Skeletal muscle satellite cell (primary cell): ENCODE measurements at regions not wholly inside any gene's neighbourhood (a gene's known extent, or its start where the extent isn't known, plus 50 kb on each side); places are given as distances from the start of the nearest gene placed in this dataset.

Experiments used
- H3K27me3 ChIP-seq: 2 replicates; pipeline ENCODE4 v1.7.0; 2013; ENCODE audit warnings: low read length; ENCODE audit not compliant: control insufficient read depth, insufficient read depth
- H3K36me3 ChIP-seq: 2 replicates; pipeline ENCODE4 v1.7.0; 2013; ENCODE audit warnings: mild to moderate bottlenecking, control low read depth, low read length; ENCODE audit not compliant: insufficient read depth
- H3K4me1 ChIP-seq: 2 replicates; pipeline ENCODE4 v1.7.0; 2013; ENCODE audit warnings: low read length; ENCODE audit not compliant: control insufficient read depth, insufficient read depth
- H3K4me2 ChIP-seq: 2 replicates; pipeline ENCODE4 v1.7.0; 2013; ENCODE audit warnings: mild to moderate bottlenecking, low read length
- H3K4me3 ChIP-seq: 2 replicates; pipeline ENCODE4 v1.7.0; 2013; ENCODE audit warnings: low read length
- H3K9ac ChIP-seq: 2 replicates; pipeline ENCODE4 v1.7.0; 2013; ENCODE audit warnings: mild to moderate bottlenecking, low read depth, low read length, moderate library complexity
- H3K9me3 ChIP-seq: replicated peaks from 2 replicates; pipeline ENCODE4 v1.7.0; 2013; ENCODE audit warnings: mild to moderate bottlenecking, control low read depth, low read length

DNA sequence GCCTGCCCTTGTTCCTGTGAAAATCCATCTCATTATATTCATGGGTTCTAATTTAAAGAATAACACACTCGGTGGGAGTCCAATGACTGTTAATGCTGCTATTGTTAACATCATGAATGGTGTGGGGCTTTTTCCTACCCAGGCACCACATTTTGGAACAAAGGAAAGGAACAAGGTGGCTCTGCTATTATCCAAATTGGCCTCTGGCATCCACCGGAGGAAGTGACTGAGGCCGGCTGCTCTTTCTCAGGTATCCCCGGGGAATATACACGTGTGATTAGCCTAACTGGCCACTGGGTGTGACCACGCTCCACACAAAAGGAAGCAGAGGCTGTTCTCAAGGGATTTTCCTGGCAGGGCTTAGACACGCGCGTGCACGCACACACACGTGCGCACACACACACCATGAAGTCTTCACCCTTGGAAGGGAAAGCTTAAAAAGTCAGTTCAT, 601.2 kb upstream of the ARID1B start:
- Histone ChIP-seq H3K4me3 (no peak overlapping the region), H3K4me1 (no peaks in the 10 kb centered on the region), H3K9me3 (peaks cover 3% of the 10 kb centered on the region), H3K36me3 (no peaks in the 10 kb centered on the region), H3K27me3 (no peaks in the 10 kb centered on the region), H3K9ac (no peak overlapping the region), H3K4me2 (no peak overlapping the region)

DNA sequence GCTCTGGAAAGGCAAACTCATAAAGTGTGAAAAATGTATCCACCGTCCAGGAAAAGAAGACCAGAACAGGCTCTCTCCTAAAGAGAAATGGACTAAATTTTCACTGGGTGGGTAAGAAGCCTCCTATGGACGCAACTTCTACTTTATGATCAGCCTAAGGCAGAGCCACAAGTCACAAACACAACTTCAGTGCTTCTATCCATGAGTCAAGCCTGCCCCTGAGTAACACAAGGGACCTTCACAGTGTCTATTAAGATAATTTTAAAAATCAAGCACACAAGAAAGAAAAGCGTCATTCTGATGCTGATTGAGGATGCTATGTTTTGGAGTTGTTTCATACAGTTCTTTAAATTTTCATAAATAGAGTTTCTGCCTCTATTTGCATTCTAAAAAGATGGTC, 601.7 kb upstream of the ARID1B start:
- H3K4me3 ChIP-seq, result no peak overlapping the region

GRCh38 chr6:156174031-156174890, 602.9 kb upstream of the ARID1B start:
- no peak overlapping the region for H3K4me3 ChIP-seq
- H3K9me3 ChIP-seq, result peaks cover 3% of the 10 kb centered on the region
- no peaks in the 10 kb centered on the region for H3K27me3 ChIP-seq
- H3K4me2 ChIP-seq, result no peak overlapping the region
- H3K36me3 ChIP-seq, result no peaks in the 10 kb centered on the region
- H3K9ac ChIP-seq, result no peak overlapping the region
- no peaks in the 10 kb centered on the region for H3K4me1 ChIP-seq

More for the DNA sequence above, 601.7 kb upstream of the ARID1B start:
- Histone ChIP-seq H3K9ac (no peak overlapping the region), H3K4me1 (no peaks in the 10 kb centered on the region), H3K36me3 (no peaks in the 10 kb centered on the region), H3K9me3 (peaks cover 3% of the 10 kb centered on the region), H3K27me3 (no peaks in the 10 kb centered on the region), H3K4me2 (no peak overlapping the region)

- Histone ChIP-seq H3K36me3 (no peaks in the 10 kb centered on the region), H3K9ac (no peak overlapping the region), H3K27me3 (no peaks in the 10 kb centered on the region), H3K9me3 (peaks cover 3% of the 10 kb centered on the region), H3K4me1 (no peaks in the 10 kb centered on the region), H3K4me2 (no peak overlapping the region), H3K4me3 (no peak overlapping the region)
Observed at GRCh38 chr6:156169371-156169770, 607.8 kb upstream of the ARID1B start.

GRCh38 chr6:156167625-156168071, 609.5 kb upstream of the ARID1B start:
- Histone ChIP-seq H3K4me2 (no peak overlapping the region), H3K36me3 (no peaks in the 10 kb centered on the region), H3K27me3 (no peaks in the 10 kb centered on the region), H3K4me1 (no peaks in the 10 kb centered on the region), H3K9ac (no peak overlapping the region), H3K4me3 (no peak overlapping the region), H3K9me3 (no peaks in the 10 kb centered on the region)

- Histone ChIP-seq H3K4me2 (no peak overlapping the region), H3K9ac (no peak overlapping the region)
Observed at GRCh38 chr6:156167016-156167624, 610.1 kb upstream of the ARID1B start.

GRCh38 chr6:156166093-156166492, 611.1 kb upstream of the ARID1B start:
- H3K4me3 ChIP-seq, result no peak overlapping the region
- no peaks in the 10 kb centered on the region for H3K9me3 ChIP-seq
- H3K9ac ChIP-seq, result no peak overlapping the region
- H3K4me1 ChIP-seq, result no peaks in the 10 kb centered on the region
- H3K27me3 ChIP-seq, result no peaks in the 10 kb centered on the region
- H3K4me2 ChIP-seq, result no peak overlapping the region
- H3K36me3 ChIP-seq, result no peaks in the 10 kb centered on the region

More at GRCh38 chr6:156167016-156167624, 610.1 kb upstream of the ARID1B start:
- H3K4me1 ChIP-seq, result no peaks in the 10 kb centered on the region
- H3K9me3 ChIP-seq, result no peaks in the 10 kb centered on the region
- no peak overlapping the region for H3K4me3 ChIP-seq
- H3K27me3 ChIP-seq, result no peaks in the 10 kb centered on the region
- no peaks in the 10 kb centered on the region for H3K36me3 ChIP-seq

GRCh38 chr6:156164701-156165452, 612.3 kb upstream of the ARID1B start:
- Histone ChIP-seq H3K9ac (no peak overlapping the region), H3K4me3 (no peak overlapping the region), H3K27me3 (no peaks in the 10 kb centered on the region), H3K4me1 (no peaks in the 10 kb centered on the region), H3K36me3 (no peaks in the 10 kb centered on the region), H3K4me2 (no peak overlapping the region), H3K9me3 (no peaks in the 10 kb centered on the region)

DNA sequence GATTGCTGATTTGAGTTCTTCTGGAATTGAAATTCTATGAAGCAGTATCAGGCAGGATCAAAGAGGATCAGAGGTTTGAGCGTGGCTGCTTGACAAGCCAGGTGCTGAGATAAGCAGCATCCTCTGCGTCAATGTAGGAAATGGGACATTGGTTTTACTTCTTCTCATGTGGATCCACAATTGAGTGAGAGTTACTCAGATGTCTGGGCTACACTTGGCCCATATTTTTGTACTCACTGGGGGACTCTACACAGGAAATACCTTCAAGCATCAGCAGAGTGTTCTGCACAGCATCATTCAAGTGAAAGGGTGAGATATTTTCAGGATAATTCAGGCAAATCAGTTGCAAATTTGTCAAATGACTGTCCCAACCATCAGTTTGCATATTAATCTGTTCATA, 613.9 kb upstream of the ARID1B start:
- Histone ChIP-seq H3K4me1 (no peaks in the 10 kb centered on the region), H3K4me3 (no peak overlapping the region), H3K9me3 (no peaks in the 10 kb centered on the region), H3K4me2 (no peak overlapping the region), H3K27me3 (no peaks in the 10 kb centered on the region), H3K9ac (no peak overlapping the region), H3K36me3 (no peaks in the 10 kb centered on the region)

DNA sequence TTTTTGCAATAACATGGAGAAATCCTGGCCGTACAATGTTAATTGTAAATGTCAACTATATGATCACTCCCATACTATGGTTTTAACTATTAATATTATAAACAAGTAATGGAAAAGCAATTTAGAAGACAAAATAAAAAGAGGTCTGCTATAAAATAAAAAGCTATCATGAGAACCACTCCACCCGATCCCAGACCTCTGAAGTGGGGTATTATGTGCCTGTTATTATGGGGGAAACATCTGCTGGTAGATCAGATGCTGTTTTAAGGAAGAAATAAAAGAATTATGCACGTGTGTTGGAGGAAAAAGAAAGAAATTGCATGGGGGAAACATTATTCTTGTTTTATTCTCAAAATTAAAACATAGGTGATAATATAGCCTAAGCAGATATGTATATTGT, 615.7 kb upstream of the ARID1B start:
- H3K4me2 ChIP-seq, result no peak overlapping the region
- H3K9ac ChIP-seq, result no peak overlapping the region
- H3K9me3 ChIP-seq, result no peaks in the 10 kb centered on the region
- H3K36me3 ChIP-seq, result no peaks in the 10 kb centered on the region
- H3K27me3 ChIP-seq, result no peaks in the 10 kb centered on the region
- no peaks in the 10 kb centered on the region for H3K4me1 ChIP-seq
- no peak overlapping the region for H3K4me3 ChIP-seq

DNA sequence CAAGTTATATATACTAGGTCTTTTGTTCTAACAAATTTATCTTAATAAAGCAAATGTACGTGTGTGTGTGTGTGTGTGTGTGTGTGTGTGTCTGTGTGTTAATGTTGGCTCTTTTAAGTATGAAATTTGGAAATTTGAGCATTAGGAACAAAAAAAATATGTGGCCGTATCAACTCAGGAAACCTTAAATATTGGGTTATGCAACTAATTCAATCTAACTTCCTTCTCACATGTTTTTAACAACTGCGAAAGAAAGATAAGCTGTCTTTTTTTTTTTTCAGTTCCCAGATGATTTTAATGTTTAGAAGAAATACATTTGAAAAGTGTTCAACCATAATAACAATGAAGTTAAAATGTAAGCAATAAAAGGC, 616.4 kb upstream of the ARID1B start:
- Histone ChIP-seq H3K27me3 (no peaks in the 10 kb centered on the region), H3K4me1 (no peaks in the 10 kb centered on the region), H3K4me2 (no peak overlapping the region), H3K36me3 (no peaks in the 10 kb centered on the region), H3K9me3 (no peaks in the 10 kb centered on the region), H3K4me3 (no peak overlapping the region), H3K9ac (no peak overlapping the region)
